Fibroblast of skin of abdomen (primary cell): ENCODE measurements at regions not wholly inside any gene's neighbourhood (a gene's known extent, or its start where the extent isn't known, plus 50 kb on each side); places are given as distances from the start of the nearest gene placed in this dataset.
A peak's percentile ranks its signal among the peaks of the same experiment; 100 is the strongest.

Source experiments
- DNase-seq: peaks from one replicate; pipeline ENCODE4 v3.0.0-alpha.2; 2013

GRCh38 chr5:173557123-173557903 is 59.1 kb downstream of the BOD1 start:
- no peak for DNase-seq

GRCh38 chr5:173556142-173557028 is 60.1 kb downstream of the BOD1 start:
- no peak for DNase-seq

DNA sequence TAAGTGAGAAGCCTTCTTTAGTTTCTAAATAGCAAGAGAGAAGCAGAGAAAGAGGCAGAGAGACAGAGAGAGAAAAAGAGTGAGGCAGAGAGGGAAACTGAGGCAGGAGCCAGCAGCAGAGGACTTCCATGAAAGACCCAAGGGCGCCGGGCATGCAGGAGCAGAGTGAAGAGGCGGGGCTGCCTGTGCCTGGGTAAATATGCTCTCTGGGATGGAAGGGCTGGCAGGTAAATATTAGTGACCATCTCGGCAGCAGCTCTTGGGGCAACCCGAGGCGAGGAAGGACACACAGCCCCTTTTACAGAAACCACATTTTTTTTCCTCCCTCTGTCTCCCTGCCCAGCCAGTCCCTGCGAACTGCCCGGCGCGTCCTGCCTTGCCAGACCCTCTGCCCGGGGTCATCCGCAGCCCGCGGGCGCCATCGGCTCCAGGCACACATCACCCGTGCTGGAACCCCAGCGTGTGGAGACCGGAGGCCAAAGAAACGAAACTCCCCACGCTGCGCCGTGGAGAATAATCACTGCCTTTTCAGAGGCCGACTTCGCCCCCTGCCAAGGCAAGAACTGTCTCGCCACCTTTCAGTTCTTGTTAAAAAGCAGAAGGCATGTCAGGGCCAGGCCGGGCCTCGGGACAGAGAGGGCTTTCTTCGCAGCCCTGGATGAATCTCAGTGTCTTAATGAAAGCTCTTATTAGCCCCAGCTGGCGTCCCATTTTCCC is 61.3 kb downstream of the BOD1 start:
- DNase-seq, result no peak

- DNase-seq, result no peak
Observed at GRCh38 chr5:173554038-173554955, 62.2 kb downstream of the BOD1 start.

DNA sequence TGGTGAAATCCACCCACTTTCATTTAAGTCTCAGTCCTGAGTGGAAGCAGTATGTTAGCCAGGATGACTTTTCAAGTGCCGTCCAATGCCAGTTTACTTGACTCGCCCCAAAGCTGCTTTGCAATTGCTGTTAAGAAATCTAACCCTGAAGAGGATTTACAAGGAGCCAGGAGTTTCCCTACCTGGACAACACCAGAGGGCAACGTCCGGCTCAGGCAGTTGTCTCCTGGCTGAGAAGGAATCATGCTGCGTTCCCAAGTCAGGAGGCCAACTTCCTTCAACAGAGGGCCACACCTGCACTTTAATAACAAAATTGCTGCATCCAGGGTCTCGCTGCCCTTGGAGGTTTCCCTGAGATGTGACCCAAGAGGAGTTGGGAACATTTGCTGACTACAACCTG is 65.8 kb downstream of the BOD1 start:
- no peak for DNase-seq

DNA sequence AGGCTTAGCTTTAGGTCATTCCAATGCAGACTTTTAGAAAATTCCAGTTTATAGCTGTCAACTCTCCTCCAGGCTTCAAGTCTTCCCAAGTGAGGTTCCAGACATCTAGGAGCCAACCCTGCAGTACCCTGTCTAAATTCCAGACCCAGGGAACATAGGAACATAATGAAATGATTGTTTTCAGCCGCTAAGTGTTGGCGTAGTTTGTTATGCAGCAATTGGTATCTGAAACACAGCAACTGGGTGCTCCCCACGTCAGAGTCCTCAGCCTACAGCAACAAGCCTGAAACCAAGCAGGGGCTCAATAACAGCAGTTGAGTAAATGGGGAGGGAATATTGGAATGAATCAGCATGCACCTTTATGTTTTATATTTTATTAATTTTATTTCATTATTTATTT is 66.8 kb downstream of the BOD1 start:
- no peak for DNase-seq

GRCh38 chr5:173547579-173547978 is 68.9 kb downstream of the BOD1 start:
- peak; percentile 7 for DNase-seq

- DNase-seq, result no peak
Observed at GRCh38 chr5:173542964-173543363, 73.5 kb downstream of the BOD1 start.

GRCh38 chr5:173542159-173542558 is 74.3 kb downstream of the BOD1 start:
- no peak for DNase-seq

DNA sequence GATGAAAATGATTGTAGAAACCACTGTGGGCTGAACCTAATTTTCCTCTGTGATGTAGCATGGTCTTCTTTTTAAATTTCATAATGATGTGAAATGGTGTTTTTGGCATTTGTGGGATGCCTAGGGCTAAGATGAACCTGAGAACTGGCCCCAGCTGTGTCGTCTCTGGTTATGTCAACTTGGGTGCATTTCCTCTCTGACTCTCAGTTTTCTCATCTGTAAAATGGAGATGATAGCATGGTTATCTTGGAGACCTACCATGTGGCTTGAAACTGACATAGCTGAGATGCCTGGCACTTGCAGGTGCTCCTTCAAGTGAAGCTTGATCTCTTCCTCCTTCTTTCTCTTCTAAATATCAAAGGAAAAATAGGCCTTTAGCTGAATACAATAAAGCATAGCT is 77.8 kb downstream of the BOD1 start:
- DNase-seq, result no peak

DNA sequence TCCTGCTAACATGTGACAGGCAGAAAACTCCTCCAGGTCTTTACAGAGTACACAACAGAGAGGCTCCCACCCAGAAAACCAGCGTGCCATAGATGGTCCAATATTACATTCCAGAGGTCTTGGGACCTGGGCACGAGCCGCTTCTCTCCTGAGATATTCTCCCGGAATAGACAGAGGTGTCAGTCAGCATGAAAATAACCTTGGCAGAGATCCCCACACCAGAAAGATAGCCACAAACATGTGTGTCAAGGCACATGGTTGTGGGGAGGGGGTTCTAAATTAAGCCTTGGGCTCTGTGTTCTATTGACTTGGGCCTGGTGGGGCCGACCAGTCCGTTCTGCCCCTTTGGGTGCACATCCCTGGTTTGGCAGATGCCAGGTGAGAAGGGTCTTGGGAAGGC is 78.4 kb downstream of the BOD1 start:
- DNase-seq, result no peak

DNA sequence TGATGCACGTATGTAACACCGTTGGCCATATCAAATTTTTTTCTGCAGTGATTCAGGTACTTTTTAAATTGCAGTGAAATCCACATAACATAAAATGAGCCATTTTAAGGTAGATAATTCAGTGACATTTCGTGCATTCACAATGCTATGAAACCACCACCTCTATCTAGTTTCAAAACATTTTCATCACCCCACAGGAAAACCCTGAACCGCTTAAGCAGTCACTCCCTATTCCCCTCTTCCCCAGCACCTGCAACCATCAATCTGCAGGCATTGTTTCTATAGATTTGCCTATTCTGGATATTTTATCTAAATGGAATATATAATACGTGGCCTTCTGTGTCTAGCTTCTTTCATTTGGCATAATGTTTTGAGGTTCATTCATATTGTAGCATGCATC is 79.2 kb downstream of the BOD1 start:
- DNase-seq, result no peak

- no peak for DNase-seq
Observed at GRCh38 chr5:173535976-173536639, 80.3 kb downstream of the BOD1 start.

DNA sequence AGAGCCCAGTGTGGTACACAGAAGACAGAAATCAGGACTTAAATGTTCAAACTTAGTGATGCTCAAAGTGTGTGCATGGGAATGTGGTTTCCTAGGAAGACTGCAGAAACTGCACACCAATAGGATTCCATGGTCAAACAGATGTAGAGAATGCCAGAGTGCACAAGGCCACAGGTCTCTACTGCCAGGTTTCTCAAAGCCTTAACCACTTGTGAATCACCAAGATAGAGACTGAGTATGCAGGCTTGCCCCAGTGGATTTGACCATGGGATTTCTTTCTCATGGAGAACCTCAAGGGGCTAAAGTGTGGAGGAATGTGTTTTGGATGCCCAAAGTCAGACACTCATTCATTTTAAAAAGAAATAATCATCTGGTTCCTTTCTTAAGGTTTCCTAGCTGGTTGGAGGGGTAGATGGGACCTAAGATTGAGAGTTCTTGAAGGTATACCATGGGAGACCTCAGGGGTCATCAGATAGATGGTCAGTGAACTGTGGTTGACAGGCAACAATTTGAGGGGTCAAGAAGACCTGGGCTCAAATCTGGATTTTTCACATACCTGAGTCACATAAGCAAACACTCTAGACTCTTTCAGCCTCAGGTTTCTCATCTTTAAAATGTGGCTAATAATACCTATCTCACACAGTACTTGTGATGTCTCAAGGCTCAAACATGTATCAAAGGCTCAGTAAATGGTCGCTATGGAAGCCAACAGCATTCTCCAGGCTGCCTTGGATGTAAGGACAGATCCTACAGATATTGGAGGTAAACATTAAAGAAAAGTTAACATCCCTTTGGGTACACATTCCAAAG is 81.1 kb downstream of the BOD1 start:
- DNase-seq, result no peak

DNA sequence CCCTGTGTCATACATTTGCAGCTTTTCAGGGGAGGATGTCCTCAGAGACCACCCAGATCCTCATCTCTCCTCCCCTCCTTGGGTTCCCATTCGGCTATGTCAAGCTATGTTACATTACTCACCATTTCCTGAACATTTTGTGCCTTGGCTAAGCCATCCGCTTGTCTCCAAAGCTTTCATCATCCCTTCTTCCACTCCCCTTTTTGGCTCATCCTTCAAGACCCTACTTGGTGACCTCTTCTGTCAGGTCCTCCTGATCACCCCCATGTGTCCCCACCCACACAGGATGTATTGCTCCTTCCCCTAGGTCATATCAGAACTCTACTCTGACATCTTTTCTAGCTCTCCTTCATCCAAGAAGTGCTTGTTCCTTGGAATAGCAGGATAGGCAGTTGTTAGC is 81.8 kb downstream of the BOD1 start:
- no peak for DNase-seq

GRCh38 chr5:173534031-173534430 is 82.4 kb downstream of the BOD1 start:
- no peak for DNase-seq

DNA sequence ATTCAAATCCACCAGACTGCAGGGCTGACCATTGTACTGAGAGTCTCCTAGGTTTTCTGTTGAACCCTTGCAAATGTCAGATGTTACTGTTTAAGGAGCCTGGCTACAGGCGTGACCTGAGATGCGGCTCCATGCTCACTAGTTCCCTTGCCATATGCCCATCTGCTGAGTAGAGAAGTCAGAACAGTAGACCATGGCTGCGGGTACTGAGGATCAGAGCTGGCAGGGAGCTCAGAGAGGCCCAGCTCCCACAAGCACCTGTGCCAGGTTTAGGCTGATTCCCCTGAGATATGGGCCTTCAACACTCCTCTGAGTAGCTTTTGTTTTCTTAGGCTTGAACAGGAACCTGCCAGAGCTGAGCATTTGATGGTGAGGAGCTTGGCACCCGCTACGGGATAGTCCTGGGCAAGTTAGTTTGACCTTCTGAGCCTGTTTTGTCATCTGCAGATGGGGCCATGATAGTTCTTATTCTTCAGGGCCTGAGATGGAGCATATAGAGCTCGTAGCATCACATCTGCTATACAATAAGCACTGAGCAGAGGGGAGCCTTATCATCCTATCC is 83.7 kb downstream of the BOD1 start:
- DNase-seq, result no peak

GRCh38 chr5:173531863-173532262 is 84.6 kb downstream of the BOD1 start:
- no peak for DNase-seq

- DNase-seq, result no peak
Observed at GRCh38 chr5:173530547-173530946, 85.9 kb downstream of the BOD1 start.

DNA sequence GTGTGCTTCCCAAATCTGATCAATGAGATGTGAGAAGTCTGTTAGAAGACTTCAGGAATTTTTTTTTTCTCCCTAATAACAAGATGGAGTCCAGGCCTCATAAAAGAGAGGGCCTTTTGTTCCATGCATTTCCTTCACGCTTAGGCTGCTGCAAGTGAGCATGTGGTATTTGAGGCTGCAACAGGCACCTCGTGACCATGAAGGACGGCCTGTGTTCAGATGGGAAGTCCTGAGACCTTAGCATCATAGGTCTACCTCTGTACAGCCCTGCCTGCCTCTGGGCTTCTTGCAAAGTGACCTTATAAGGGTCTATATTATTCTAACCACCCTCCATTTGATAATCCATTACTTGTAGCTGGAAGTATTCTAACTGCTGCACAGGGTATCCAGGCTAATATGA is 86.6 kb downstream of the BOD1 start:
- DNase-seq, result no peak
